HG03060 (cell line): ENCODE measurements at regions not wholly inside any gene's neighbourhood (a gene's known extent, or its start where the extent isn't known, plus 50 kb on each side); places are given as distances from the start of the nearest gene placed in this dataset.

Experiments used
- ATAC-seq: cut with Tn5 transposase; IDR thresholded peaks from one replicate; pipeline ENCODE4 v1.9.1; 2021; ENCODE audit warnings: low read depth, moderate number of reproducible peaks; ENCODE audit not compliant: unreplicated experiment

- ATAC-seq, result no peak
Observed at GRCh38 chr3:72339670-72340030, 508.6 kb downstream of the SHQ1 start.

GRCh38 chr3:72338942-72339669, 509.1 kb downstream of the SHQ1 start:
- no peak for ATAC-seq

DNA sequence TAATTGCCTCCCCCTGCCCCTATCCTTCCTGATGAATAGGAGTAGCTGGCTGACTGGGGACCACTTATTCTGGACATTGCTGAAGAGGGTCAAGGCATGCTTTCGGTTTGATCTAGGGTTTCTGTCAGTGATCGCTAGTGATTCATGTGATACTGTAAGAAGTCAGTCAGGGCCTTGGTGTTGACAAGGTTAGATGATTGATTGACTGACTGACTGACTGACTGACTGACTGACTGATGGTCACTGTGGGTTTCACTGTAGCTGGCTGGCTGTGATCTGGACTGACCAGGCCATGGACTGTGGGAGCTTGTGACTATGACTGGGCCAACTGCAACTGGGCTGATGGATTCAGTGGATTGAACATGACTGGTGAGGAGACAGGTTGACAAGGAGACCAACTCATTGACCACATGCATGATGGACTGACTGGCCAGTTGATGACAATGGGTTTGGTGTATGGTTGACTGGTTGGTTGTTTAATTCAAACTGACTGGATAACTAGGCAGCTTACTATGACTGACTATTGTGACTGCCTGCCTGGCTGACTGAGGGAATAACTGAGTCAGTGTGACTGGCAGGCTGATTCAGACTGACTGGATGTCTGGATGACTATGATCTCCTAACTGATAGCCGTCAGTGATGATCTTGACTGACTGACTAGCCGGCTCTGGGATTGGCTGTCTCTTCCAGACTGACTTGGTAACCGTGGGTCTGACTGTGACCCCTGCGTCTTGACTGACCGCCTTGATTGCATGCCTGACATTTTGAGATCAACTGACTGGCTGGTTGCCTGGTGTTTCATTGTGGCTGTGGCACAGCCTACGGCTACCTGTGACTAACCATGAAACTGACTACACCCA, 509.9 kb downstream of the SHQ1 start:
- ATAC-seq, result no peak

DNA sequence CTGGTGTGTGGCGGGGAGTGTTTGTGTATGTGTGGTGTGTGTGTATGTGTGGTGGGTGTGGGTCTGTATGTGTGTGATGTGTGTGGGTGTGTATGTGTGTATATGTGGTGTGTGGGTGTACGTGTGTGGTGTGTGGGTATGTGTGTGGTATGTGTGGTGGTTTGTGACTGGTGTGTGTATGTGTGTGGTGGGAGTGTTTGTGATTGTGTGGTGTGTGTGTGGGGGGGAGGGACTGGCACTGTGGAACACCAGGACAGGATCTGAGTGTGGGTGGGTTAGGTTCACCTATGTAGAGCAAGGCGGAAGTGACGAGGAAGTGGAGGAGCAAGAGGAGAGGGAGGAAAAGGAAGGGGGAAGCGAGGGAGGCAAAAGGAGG, 510.8 kb downstream of the SHQ1 start:
- no peak for ATAC-seq

GRCh38 chr3:72336821-72337479, 511.3 kb downstream of the SHQ1 start:
- no peak for ATAC-seq

DNA sequence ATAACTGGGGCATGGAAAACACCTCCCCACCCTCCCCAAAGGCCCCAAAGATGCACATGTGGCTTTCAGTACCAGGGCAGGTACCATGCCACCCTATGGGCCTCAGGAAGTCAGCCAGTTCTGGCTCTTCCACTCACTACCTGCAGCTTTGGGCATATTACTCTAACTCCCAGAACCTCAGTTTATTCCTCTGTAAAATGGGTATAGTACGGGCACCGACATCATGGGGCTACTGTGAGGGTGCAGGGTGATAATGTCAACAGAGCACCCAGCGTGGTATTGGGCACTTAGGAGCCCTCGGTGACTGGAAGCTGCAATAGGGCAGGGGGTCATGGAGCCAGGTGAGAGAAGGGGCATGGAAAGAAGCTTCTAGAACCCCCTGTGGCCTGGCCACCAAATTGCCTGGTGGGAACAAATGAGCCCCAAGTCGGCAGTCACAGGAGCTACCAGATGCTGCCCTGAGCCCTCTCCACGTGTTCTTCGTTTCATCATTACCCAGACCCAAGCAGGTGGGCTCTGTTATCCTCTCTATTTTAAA, 512.1 kb downstream of the SHQ1 start:
- ATAC-seq, result no peak

GRCh38 chr3:72335458-72336095, 512.7 kb downstream of the SHQ1 start:
- no peak for ATAC-seq

GRCh38 chr3:72334681-72335457, 513.4 kb downstream of the SHQ1 start:
- no peak for ATAC-seq

DNA sequence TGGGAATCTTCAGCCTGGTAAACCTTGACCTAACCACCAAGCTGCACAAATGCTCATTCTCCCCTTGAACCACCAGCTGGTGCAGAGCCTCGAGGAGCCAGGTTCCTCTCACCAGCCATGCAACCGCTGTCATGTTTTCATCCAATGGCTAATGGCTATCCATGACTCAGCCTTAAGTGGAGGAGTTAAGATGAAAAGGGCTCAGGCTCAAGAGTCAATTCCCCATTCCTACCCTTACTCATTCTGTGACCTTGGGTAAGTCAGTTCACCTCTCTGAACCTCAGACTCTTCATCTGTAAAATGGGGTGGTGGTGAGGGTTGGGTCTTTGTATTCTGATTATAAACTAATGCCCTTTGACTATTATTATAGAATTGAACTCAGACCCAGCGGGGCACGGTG, 515.6 kb downstream of the SHQ1 start:
- ATAC-seq, result no peak

DNA sequence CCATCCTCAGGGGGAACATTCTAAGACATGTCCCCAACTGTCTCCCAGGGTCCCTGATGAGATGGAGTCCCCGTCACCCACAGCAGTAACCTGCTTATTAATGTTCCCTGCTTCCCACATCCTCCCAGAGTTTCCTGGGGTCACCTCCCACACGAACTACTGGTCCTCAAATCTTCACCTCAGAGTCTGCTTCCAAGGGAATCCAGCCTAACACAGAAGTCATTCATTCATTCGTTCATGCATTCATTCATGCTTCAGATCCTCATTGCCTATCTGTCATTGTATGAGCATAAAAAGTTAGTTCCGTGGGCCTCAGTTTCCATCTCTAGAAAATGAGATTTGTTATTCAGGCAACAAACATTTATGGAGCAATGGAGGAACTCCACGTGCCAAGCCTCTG, 516.2 kb downstream of the SHQ1 start:
- ATAC-seq, result no peak

- ATAC-seq, result no peak
Observed at GRCh38 chr3:72331076-72331475, 517.2 kb downstream of the SHQ1 start.

DNA sequence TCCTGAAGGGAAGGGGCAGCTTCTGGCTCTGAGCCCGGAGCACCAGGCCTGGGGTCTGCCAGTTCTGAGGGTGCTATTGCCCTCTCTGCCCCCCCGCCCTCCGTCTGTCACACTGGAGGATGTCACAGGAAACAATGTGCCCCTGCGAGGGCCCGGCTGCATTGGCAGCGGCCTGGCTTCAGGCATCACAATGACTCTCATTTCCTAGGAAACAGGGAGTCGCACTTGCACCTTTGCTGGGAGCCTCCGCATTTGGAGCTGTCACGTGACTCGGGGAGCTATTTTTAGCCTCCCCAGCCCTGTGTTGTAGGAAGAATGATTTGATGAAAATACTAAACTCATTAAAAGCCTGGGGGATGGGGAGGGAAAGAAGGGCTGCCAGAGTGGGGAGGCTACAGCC, 518.9 kb downstream of the SHQ1 start:
- ATAC-seq, result no peak

GRCh38 chr3:72328755-72329277, 519.4 kb downstream of the SHQ1 start:
- ATAC-seq, result no peak

- no peak for ATAC-seq
Observed at GRCh38 chr3:72327008-72327407, 521.2 kb downstream of the SHQ1 start.

DNA sequence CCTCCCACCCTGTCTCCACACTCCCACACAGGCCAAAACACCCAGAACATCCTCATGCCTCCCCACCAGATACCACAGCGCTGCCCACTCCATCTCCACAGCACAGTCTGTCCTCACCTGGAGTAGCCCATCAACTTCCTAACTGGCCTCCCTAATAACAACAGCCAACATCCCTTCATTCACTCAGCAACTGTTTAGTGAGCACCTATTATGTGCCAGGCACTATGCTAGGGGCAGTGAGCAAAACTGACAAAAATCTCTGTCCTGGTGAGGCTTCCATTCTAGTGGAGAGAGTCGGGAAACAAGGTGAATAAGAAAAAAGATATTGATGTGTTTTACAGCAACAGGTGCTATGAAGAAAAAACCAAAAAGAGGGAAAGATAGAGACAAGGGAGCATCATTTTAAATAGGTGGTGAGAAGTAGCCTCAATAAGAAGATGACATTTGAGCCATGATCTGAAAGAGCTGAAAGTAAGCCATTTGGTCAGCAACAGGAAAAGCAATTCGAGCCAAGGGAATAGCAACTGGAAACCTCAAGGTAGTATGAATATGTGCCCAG, 523.9 kb downstream of the SHQ1 start:
- ATAC-seq, result no peak

DNA sequence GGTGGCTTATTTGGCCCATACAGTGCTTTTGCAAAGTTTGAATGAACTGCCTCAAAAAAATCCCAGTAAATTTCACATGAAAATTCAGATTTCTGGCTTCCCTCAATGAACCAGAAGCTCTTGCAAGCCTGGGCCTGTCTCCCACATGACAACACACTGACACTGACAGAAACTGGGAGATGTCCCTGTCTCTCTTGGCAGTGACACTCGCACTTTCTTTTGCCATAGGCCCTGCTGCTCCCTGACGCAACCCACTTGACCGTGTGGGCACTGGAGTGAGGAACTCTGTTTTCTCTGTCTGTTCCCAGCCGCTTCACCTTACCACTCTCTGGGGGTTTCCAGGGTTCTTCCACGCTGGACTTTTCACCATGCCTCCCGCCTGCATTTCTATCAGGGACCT, 524.5 kb downstream of the SHQ1 start:
- ATAC-seq, result no peak

DNA sequence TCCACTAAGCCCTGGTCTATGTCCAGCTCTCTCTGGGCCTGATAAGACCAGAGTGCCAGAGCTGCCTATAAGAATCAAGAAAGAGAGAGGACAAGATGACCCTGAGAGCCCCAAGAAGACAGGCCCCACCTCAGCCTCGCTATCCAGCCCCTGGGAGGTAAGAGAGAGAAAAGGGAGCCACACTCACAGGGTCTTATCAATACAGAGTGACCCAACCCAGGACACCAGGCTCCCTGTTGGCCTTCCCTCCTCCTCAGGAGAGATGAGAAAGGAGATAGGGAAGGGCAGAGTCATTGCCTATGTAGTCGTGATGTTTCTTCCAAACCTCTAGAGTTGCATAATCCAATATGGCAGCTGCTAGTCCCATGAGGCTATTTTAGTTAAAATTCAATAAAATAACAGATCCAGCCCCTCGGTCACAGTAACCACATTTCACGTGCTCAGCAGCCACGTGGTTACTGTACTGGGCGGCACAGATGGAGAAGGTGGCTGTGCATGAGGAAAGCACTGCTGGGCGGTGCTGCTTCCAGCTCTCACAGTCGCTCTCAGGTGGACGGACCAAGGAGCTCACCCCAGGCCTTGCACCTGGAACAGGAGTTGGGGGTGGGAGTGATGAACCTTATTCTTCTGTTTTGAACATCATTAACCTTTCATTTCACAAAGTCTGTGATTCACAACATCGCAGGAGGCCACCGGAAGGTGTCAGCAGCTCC, 525.8 kb downstream of the SHQ1 start:
- no peak for ATAC-seq

DNA sequence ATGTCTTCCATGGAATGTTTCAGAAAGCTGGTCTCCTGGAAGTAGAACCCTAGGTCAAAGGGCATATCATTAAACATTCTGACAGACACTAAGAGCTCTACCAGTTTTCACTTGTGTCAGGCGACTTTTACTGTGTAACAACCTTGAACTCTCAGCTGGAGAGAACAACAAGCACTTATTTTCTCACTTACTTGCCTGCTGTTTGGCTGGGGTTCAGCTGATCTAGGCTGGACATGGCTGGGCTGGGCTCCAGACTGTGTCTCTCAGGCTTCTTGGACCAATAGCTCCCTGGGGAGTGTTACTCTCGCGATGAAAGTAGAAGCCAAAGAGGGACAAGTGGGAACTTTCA, 527.3 kb downstream of the SHQ1 start:
- no peak for ATAC-seq
